ENCODE measurements at regions not wholly inside any gene's neighbourhood (a gene's known extent, or its start where the extent isn't known, plus 50 kb on each side); places are given as distances from the start of the nearest gene placed in this dataset.

DNA sequence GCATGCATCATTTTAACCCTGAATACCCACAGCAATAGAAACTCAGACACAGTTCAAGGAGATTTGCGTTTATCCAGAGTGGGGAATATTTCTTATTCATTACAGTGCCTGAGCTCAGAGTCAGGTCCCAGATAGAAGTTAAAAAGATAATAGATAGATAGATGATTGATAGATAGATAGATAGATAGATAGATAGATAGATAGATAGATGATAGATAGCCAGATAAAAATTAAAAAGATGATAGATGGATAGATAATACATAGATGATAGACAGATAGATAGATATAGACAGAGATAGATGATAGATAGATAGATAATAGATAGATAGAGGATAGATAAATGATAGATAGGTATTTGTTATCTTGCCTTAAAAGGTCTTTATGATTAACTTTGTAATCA lies 184.7 kb downstream of the MYLK4 start:
- DNase-seq (ENCODE audit: low read depth), result no peak
- H3K4me3 ChIP-seq (ENCODE audit: low read depth, low read length), result no peak overlapping the region
- no peak for TF ChIP-seq CTCF (IDR thresholded peaks at IDR 0.05; ENCODE audit: low read depth, low read length, missing control alignments)
- in situ Hi-C loops (cut with HindIII; ENCODE audit: low sequenced_read_pairs), result no loop called here

DNA sequence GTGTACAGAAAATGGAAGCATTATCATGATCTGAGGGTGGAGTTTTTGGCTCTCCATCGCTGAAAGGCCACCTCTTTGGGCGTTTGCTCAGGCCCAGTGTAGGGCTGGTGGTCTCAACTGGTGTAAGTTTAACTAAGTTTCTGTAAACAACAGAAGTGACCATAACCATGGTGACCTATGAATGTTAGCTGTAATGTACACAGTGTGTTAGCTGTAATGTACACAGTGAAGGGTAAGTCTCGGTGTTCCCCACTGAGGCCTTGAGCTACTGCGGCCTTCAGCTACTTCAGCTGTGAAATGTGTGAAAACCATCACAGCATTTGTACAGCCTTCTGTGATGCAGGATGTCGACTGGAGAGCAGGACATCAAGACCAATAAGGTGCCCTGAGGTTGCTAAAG lies 185.2 kb downstream of the MYLK4 start:
- in situ Hi-C loops (cut with HindIII; ENCODE audit: low sequenced_read_pairs), result no loop called here
- DNase-seq (ENCODE audit: low read depth), result no peak
- no peak overlapping the region for H3K4me3 ChIP-seq (ENCODE audit: low read depth, low read length)
- TF ChIP-seq CTCF (IDR thresholded peaks at IDR 0.05; ENCODE audit: low read depth, low read length, missing control alignments), result no peak

DNA sequence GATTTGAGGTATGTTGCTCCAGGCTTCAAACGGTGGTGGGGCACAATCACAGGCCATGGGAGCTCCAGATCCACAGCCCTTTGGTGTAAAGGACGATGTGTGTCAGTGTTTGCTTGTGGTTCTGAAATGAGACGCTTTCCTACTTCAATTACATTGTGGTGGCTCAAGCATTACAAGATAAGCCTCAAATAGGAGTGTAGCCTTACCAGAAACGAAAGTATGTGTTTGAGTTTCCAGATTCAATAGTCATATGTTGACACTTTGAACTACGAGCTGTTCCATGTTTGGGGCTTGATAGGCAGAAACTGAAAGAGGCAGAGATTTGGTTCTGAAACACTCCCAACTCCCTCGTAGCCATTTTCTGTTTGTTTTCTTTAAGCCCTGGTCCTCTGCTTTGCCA lies 187.1 kb downstream of the MYLK4 start:
- DNase-seq (ENCODE audit: low read depth), result no peak
- no peak overlapping the region for H3K4me3 ChIP-seq (ENCODE audit: low read depth, low read length)
- in situ Hi-C loops (cut with HindIII; ENCODE audit: low sequenced_read_pairs), result no loop called here
- TF ChIP-seq CTCF (IDR thresholded peaks at IDR 0.05; ENCODE audit: low read depth, low read length, missing control alignments), result no peak

- H3K4me3 ChIP-seq (ENCODE audit: low read depth, low read length), result no peak overlapping the region
- TF ChIP-seq CTCF (IDR thresholded peaks at IDR 0.05; ENCODE audit: low read depth, low read length, missing control alignments), result no peak
- in situ Hi-C loops (cut with HindIII; ENCODE audit: low sequenced_read_pairs), result no loop called here
- DNase-seq (ENCODE audit: low read depth), result no peak
Measured at GRCh38 chr6:2562721-2563451, 187.8 kb downstream of the MYLK4 start.

DNA sequence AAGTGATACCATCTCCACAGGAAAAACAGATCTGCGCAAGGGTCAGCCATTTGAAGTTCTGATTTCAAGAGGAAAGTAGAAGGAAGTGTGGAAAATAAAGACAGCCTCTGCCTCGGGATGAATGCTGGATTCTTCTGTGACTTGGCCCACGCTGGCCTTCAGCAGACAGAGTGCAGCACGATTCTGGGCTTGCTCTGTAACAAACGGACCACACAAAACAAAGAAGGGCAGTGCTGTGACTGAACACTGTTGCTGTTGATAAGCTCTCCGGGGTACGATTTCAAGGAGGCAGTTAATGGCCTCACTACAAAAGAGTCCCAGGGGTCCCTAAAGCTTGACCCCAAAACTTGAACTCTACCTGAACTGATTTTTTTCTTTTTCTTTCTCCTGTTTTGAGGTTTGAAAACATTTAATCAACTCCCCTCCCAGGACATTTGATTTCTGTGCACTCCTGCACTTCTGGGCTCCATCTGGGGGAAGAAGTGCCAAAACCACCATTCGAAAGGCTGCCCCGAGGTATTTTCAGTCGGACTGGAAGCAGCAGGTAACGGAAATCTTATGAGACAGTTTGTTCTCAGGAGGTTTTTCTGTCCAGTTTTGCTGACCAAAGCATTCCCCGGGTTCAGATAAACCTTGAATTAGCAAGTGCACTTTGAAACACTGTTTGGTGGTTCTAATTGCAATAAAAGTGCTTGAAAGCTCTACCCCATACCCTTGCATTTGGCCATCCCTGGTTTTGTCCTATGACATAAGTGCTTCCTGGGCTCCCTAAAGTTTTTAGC lies 189.6 kb downstream of the MYLK4 start:
- DNase-seq (ENCODE audit: low read depth), result no peak
- H3K4me3 ChIP-seq (ENCODE audit: low read depth, low read length), result no peak overlapping the region
- no peak for TF ChIP-seq CTCF (IDR thresholded peaks at IDR 0.05; ENCODE audit: low read depth, low read length, missing control alignments)
- in situ Hi-C loops (cut with HindIII; ENCODE audit: low sequenced_read_pairs), result no loop called here

- no peak for TF ChIP-seq CTCF (IDR thresholded peaks at IDR 0.05; ENCODE audit: low read depth, low read length, missing control alignments)
- H3K4me3 ChIP-seq (ENCODE audit: low read depth, low read length), result no peak overlapping the region
- in situ Hi-C loops (cut with HindIII; ENCODE audit: low sequenced_read_pairs), result no loop called here
- no peak for DNase-seq (ENCODE audit: low read depth)
Measured at GRCh38 chr6:2560140-2560818, 190.4 kb downstream of the MYLK4 start.

All from astrocyte of the cerebellum (primary cell).